Fibroblast of skin of abdomen (primary cell): ENCODE measurements at regions not wholly inside any gene's neighbourhood (a gene's known extent, or its start where the extent isn't known, plus 50 kb on each side); places are given as distances from the start of the nearest gene placed in this dataset.

ENCODE experiments used
- DNase-seq: peaks from one replicate; pipeline ENCODE4 v3.0.0-alpha.2; 2013

DNA sequence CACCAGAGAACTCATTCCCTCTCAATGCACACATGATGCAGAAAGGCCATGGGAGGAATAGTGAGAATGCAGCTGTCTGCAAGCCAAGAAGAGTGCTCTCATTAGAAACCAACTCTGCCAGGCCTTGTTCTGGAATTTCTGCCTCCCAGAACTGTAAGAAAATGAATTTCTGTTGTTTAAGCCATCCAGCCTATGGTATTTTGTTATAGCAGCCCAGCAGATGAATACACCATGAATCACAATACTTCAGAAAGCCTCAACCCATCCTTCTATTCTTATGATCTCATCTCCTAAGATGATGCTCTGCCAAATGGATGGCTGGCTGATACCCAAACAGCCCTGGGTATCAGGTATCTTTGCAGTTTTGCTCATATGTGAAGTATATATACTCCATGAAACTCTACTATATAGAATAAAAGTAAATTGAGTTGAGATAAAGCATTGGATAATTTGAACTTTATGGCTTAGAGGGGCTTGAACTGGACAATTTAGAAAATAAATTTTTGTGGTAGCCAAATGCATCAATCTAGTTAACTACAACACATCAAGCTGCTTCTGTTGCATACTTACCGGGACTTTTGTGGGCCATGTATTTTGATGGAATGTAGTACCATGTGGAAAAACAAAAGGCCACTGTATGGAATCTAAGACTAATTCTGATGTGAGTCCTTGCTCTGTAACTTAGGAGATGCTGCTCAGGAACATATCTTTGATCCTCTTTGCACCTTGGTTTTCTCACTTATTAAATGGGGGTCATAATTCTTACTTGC is 245.9 kb downstream of the HS3ST1 start:
- DNase-seq, result peak; percentile 91

- no peak for DNase-seq
These were observed 246.7 kb downstream of the HS3ST1 start for GRCh38 chr4:11182031-11182430.

DNA sequence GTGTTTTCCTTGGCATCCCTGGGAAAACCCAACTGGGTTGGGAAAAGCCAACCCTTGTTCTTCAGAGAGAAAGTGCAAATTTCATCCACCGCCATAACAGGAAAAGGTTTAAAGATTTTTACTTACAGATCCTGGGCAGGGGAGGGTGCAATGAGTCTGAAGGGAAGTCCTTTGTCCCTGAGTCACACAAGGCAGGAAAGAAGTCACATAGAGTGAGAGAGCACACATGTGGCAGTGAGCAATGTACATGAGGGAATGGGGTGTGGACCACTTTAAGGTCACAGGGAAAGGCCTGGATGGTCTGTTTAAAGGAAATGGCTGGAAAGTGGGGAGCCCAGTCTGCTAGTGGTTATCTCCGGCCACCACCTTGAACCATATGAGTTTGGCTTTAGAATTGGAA is 248.9 kb downstream of the HS3ST1 start:
- DNase-seq, result no peak

DNA sequence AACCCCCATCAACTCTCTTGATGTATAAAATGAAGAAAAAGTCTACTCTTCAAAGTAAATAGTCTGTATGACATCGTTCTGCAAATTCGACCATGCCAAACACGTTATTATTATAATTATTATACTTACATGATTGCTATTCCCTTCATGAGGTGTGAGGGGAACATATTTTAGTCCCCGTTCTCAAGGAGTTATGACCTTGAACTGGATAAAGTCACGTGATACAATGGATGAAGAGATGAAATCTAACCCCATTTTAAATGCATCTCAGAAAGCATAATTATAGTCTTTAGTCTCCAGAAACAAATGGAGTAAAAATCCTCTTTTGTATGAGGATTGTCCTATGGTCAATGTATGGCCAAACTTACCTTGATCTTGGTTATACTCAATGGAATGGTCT is 250.3 kb downstream of the HS3ST1 start:
- no peak for DNase-seq

GRCh38 chr4:11175374-11175773 is 253.3 kb downstream of the HS3ST1 start:
- no peak for DNase-seq

- DNase-seq, result no peak
These were observed 262.1 kb downstream of the HS3ST1 start for GRCh38 chr4:11166606-11167005.

DNA sequence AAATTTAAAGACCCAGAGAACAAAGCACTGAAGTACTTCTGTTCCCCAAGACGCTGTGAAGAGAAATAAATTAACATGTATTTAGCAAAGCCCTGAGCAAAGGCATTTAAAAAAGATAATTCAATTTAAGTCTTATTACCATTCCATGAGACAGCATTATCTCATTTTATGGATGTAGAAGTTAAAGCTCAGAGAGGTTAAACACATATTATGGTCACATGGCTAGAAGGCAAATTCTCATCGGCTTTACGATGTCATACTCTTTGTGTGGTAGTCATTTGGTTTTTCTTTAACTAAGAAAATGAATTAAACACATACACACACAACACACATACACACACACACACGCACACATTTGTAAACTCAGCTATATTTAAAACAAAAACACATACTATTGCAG is 262.7 kb downstream of the HS3ST1 start:
- DNase-seq, result no peak

GRCh38 chr4:11165052-11165451 is 263.6 kb downstream of the HS3ST1 start:
- peak; percentile 33 for DNase-seq

- no peak for DNase-seq
These were observed 268.4 kb downstream of the HS3ST1 start for GRCh38 chr4:11160288-11160687.

GRCh38 chr4:11158971-11159370 is 269.7 kb downstream of the HS3ST1 start:
- no peak for DNase-seq

- DNase-seq, result peak; percentile 4
These were observed 273.4 kb downstream of the HS3ST1 start for GRCh38 chr4:11155208-11155867.

GRCh38 chr4:11153171-11153750 is 275.4 kb downstream of the HS3ST1 start:
- DNase-seq, result no peak

- DNase-seq, result no peak
These were observed 276.0 kb downstream of the HS3ST1 start for GRCh38 chr4:11152684-11153083.

DNA sequence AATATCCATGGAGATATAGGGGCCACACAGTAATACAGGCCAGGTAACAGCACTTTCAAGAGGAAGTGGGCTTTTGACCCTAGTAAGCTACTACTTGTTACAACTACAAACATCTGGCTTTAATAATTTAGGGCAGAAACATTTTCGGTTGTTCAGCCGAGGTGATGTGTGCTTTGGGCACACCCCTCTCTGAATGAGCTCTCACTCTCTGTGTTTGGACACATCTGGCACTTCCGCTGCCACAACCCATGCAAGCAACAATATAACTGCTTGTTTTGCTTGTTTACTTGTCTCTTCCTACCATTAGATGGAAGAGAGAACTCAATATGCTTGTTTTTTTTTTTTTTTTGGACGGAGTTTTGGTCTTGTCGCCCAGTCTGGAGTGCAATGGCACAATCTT is 277.2 kb downstream of the HS3ST1 start:
- DNase-seq, result no peak

DNA sequence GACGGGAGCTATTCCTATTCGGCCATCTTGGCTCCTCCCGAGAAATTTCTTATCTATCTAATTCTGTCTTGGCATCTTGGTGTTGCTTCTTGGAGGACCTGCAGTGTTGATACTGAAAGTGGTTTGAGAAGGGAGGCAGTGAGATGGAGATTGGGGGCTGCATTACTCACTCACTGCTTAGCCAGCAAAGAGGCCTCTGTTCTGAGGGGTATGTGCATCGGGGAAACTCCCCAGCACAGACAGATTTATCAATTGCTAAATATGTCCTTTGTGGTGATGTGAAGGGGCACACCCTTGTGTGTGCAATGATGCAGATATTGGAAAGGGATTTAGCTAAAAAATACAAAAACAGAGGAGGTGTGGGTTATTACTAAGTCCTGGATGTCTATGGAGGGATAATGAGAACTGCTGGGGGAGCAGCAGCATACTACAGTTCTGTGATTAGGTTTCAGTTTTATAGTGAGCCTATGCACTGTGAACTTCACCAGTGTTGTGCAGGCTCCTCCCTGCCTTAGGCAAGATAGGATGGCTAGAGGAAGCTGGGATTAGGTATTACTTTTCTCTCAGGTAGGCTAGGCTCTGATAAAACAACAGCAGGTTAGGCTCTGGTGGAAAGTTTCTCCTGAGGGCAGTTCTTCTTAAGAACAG is 279.0 kb downstream of the HS3ST1 start:
- DNase-seq, result no peak

GRCh38 chr4:11139871-11140270 is 288.8 kb downstream of the HS3ST1 start:
- DNase-seq, result no peak

DNA sequence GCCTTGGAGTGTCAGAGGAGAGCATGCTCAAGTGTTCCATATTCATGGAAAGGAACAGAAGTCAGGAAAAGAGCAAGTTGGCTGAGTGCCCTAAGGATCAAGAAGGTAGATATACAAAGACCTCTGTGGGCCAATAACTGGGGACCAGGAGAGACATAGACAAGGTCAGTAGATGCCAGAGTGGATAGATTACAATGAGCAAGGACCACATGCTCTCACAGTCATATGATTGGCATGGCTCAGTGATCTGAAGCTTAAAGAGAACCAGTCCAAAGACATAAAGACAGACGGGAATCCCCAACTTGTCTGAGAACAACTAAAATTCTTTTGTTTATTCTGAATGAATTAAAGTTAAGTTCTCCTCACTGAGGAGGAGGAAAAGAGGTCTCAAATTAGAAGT is 289.7 kb downstream of the HS3ST1 start:
- DNase-seq, result no peak

- no peak for DNase-seq
These were observed 294.0 kb downstream of the HS3ST1 start for GRCh38 chr4:11134705-11135104.

DNA sequence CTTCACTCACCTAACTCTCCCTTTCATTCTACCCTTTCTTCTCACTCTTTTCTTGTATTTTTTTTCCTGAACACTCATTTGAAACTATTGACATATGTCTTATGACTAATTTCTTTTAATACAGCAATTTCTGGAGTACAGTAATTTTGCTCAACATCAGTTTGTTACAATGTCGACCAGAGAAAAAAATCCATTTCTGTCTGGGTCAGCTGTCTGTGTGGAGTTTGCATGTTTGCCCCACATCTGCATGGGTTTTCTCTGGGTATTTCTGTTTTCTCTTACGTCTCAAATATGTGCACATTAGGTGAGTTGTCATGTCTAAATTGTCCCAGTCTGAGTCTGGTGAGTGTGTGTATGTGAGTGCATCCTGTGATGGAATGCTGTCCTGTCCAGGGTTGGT is 294.8 kb downstream of the HS3ST1 start:
- DNase-seq, result no peak

GRCh38 chr4:11132478-11132877 is 296.2 kb downstream of the HS3ST1 start:
- no peak for DNase-seq

DNA sequence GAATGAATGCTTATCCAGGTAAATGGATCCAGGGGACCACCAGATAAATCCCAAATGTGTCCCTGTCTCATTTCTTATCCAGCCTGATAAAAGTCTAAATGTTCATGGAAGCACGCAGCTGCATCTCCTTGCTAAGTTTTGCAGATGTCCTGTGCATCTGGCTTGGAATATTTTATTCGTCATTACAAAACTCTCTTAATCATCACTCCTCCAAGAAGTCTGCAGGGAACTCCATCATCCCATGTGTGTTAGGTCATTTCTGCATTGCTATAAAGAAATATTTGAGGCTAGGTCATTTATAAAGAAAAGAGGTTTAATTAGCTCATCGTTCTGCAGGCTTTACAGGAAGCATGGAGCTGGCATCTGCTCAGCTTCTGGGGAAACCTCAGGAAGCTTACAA is 297.2 kb downstream of the HS3ST1 start:
- DNase-seq, result peak; percentile 46

DNA sequence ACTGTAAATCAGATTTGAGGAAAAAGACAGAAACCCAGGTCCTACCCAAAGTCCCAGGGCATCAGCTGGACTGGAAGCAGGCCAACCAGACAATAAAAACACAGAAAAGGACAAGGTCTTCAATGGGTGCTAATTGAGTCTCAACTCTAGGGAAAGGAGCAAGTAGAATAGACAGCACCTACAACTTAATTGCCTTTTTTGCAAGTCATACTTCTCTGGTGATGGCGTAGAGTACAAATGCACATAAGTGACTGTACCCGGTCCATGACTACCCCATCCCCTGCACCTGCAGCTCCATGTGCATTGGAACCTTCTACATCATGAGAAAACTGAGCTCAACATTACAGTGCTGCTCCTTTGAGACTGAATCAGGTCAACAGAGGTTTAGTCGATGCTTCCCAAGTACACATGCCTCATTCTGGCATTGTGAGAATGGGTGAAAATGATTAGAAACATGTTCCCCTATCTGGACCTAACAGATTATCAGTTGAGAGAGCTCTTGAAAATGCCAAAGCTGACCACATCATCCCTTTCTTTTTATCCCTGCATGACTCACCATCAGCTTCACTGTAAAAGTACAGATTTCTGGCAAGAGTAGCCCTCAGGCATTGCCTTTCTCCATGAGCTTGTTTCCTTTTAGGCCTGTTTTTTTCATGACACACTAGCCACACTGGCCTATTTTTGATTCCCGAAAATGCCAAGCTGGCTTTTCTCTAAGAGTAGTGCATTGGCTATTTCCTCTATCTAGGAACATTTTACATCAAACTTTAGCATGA is 298.3 kb downstream of the HS3ST1 start:
- DNase-seq, result peak; percentile 90

DNA sequence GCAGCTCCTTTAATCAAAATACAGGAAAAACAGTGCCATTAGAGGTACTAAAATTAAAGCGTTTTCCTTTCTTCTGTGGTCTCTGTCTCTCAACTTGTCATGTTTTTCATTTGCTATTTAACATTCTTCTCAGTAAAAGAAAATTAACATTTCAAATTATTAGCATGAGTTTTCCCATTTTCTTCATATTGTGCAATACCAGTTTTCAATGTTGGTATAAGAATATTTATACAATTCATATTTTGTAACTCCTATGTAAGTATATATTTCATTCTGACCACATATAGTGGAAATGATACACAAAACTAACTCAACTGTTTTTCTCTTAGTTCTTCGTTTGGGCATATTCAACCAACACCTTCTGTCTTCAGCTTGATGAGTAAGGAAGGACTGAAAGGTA is 308.3 kb downstream of the HS3ST1 start:
- no peak for DNase-seq
